ENCODE measurements at regions not wholly inside any gene's neighbourhood (a gene's known extent, or its start where the extent isn't known, plus 50 kb on each side); places are given as distances from the start of the nearest gene placed in this dataset.

GRCh38 chr10:111142092-111142768, 65.4 kb downstream of the ADRA2A start:
- 16% methylated on average over 9 of the region's 9 CpGs for WGBS (ENCODE audit: insufficient coverage, insufficient replicate concordance, low lambda C conversion rate, missing lambda C conversion rate)

More at GRCh38 chr10:111142092-111142768, 65.4 kb downstream of the ADRA2A start:
- TF ChIP-seq CTCF (IDR thresholded peaks at IDR 0.05 in 2 of 3, conservative IDR thresholded peaks at IDR 0.05 in 1 of 3; ENCODE audit: control insufficient read depth in 2 of 3, extremely low read depth in 1 of 3, insufficient read depth in 1 of 3, low read depth in 3 of 3, low read length in 3 of 3) = peak; percentile 6 to 28 (median 23); a peak in 3 of 6 replicates
- TF ChIP-seq, protein P1, sequence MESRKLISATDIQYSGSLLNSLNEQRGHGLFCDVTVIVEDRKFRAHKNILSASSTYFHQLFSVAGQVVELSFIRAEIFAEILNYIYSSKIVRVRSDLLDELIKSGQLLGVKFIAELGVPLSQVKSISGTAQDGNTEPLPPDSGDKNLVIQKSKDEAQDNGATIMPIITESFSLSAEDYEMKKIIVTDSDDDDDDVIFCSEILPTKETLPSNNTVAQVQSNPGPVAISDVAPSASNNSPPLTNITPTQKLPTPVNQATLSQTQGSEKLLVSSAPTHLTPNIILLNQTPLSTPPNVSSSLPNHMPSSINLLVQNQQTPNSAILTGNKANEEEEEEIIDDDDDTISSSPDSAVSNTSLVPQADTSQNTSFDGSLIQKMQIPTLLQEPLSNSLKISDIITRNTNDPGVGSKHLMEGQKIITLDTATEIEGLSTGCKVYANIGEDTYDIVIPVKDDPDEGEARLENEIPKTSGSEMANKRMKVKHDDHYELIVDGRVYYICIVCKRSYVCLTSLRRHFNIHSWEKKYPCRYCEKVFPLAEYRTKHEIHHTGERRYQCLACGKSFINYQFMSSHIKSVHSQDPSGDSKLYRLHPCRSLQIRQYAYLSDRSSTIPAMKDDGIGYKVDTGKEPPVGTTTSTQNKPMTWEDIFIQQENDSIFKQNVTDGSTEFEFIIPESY (IDR thresholded peaks at IDR 0.05) = no peak
- ChIA-PET RAD21 (ENCODE audit: unreplicated experiment) (no interaction called here), POLR2A (no interaction called here), SMC1A (ENCODE audit: uncharacterized antibody, unreplicated experiment) (no interaction called here), CTCF (interaction anchor here (0.5 to 0.7 kb wide), 2 partner anchors 261 to 321 kb away, joined by 3 to 4 read pairs; no protein-coding TSS in a partner anchor)
- H3K79me2 ChIP-seq (ENCODE audit: control insufficient read depth, insufficient read depth, low read length) = no peaks in the 10 kb centered on the region
- H4K20me1 ChIP-seq (ENCODE audit: control insufficient read depth, insufficient read depth) = no peaks in the 10 kb centered on the region
- peak; percentile 43; the same call in 1 of the 3 replicates for ATAC-seq
- BruUV-seq (replicated peaks) = no TSS peak
- H3K4me2 ChIP-seq (ENCODE audit: control insufficient read depth, insufficient read depth) = no peak overlapping the region
- FAIRE-seq = no peak
- H3K36me3 ChIP-seq (ENCODE audit: control insufficient read depth in 2 of 2, insufficient read depth in 2 of 2, low read length in 1 of 2) = no peaks in the 10 kb centered on the region
- H3K27me3 ChIP-seq (replicated peaks in 1 of 2; ENCODE audit: control insufficient read depth in 2 of 2, insufficient read depth in 2 of 2, low read length in 1 of 2) = no peaks in the 10 kb centered on the region; a peak in 2 of 4 replicates
- intact Hi-C loops (cut with micrococcal nuclease; ENCODE audit: unreplicated experiment) (no loop called here), in situ Hi-C loops (cut with MboI) (no loop called here)
- no peak for DNase-seq (ENCODE audit: low read depth, low spot score)
- no peak overlapping the region for H3K27ac ChIP-seq (ENCODE audit: control insufficient read depth, insufficient read depth)
- no peak overlapping the region for H2AFZ ChIP-seq (ENCODE audit: control insufficient read depth, low read depth, low read length)
- H3K4me3 ChIP-seq = no peak overlapping the region
- H3K9ac ChIP-seq (ENCODE audit: control insufficient read depth, insufficient read depth, low read length) = no peak overlapping the region
- H3K4me1 ChIP-seq (ENCODE audit: control insufficient read depth, insufficient read depth, low read length) = no peaks in the 10 kb centered on the region
- no peaks in the 10 kb centered on the region for H3K9me3 ChIP-seq (replicated peaks; ENCODE audit: control insufficient read depth, insufficient read depth, low read length)
